ENCODE measurements at regions not wholly inside any gene's neighbourhood (a gene's known extent, or its start where the extent isn't known, plus 50 kb on each side); places are given as distances from the start of the nearest gene placed in this dataset.

DNA sequence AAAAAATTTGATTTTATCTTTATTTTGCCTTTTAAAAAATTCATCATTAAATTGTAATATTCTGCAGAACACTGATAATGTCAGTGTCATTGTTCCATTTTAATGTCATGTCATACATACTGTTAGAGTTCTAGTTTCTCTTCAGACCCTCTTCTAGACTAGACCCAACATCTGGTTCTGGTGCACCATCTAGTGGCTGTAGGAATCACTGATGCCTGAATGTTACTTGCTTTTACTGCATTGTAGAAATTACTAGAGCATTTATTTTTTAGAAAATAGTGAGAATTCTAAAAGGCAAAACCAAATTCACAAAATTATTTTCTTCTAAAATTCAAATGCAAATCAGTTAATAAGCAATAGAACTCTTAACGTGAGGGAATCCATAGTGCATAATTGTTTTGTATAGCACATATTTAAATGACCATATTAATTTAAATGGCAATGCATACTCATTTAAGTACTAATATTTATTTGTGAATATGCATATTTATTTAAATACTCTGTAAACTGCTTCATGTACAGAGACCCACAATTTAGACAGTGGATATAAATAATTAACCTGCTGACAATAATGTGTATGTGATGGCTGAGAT, 425.7 kb downstream of the KLF12 start:
- peak; percentile 82 for DNase-seq (ENCODE audit: low read depth)

DNA sequence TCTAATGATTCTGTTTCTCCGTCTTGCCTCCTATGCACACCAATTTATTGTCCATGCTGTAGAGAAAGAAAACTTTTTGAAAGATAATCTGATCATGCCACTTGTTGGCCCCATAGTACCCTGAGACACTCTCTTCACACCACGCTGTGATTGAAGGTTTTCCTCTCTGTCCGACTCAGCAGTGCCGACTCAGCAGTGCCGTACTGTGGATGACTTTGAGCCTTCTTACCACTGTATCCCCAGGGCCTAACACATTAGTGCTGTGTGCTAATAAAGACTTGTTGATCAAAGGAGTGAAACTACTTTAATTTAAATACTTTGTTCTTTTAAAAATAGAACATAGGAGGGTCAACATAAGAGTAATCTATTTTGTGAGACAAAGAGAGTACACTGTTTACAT, 429.6 kb downstream of the KLF12 start:
- DNase-seq (ENCODE audit: low read depth), result peak; percentile 40

DNA sequence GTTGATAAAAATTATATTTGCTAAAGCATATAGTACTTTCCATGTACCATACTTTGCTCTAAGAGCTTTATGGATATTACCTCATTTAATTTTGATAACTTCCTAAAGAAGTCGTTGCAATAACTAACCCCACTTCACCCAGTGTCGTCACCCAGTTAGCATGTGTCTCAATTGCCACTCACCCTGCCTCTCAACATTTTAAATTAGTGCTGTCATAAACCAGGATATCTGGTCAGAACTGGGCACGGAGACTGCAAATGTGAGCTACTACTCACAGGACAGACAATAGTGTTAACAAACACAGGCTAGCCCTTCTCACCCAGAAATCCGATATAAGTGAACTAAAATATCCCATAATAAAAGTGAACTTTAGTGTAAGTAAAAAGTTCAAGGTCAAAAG, 430.6 kb downstream of the KLF12 start:
- DNase-seq (ENCODE audit: low read depth), result no peak

DNA sequence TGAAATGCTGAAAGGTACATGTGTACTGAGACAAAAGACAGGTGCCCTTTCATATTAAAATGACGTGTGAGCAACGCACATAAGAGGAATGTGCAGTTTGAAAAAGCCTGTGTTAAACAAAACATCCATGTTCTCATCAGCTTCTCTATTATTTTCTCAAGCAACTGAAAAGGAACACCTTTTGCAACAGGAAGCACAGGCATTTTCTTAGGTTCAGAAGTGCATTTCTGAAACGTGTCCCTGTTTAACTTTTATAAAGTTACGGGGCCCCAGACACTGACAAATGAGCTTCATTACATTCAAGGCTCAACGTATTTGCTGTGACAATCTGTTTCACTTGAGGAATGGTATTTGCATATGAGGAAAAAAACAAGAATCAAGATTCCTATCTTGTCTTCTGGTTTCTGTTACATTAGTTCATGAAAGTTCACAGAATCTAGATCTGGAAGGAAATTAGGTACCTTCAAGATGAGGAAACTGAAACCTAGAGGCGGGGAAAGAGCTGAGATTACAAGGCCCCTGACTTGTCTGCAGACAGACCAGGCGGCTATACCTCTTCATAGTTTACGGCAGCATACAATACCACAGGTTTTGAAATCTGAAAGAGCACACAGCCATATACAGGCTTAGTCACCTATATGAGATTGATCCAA, 431.7 kb downstream of the KLF12 start:
- DNase-seq (ENCODE audit: low read depth), result peak; percentile 52

DNA sequence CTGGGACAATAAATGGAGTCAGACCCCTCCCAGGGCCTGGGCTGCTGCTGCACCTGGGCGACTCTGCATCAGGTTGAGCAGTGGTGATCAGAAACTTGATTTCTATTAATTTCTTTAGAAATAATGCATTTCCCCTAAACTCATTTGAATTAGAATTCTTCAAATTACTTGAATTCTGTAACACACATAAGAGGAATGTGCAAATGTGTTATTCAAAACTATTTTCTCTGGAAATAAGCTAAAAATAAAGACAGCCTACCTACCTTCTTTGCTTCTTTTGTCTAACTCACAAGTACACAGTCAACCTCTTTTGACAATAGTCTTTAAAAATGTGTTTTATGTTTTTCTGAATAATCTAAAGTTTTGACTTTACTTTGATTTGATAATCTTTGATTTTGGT, 433.0 kb downstream of the KLF12 start:
- peak; percentile 9 for DNase-seq (ENCODE audit: low read depth)

DNA sequence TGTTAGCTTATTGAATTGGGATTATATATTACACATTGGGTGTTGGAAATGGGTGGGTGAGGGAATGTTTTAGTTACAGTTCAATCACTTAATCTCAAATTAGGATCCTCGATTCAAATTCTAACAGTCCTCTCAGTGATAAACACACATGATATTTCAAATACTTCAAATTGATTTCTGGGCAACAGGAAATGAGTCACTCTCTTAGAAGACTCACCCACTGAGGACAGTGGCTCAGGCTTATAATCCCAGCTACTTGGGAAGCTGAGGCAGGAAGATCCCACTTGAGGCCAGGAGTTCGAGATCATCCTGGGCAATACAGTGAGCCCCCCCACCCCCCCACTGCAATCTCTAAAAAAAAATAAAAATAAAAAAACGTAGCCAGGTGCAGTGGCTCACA, 435.3 kb downstream of the KLF12 start:
- peak; percentile 18 for DNase-seq (ENCODE audit: low read depth)

DNA sequence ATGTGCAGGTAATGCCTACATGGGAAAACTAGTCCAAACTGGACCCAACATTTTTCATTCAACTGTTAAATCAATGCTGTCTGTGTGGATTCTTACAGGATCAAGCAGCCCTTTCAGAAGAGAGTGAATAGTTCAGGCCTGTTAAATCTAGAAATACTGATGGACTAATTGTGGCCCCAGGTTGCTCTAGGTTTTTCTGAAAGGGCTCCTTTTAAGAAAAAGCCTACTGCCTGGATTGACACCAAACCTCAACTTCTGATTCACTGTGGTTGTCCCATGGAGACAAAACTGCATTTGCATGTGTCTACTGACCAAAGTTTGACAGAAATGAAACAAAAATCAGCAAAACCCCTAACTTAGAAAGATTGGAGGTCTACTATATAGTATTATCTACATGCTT, 437.0 kb downstream of the KLF12 start:
- no peak for DNase-seq (ENCODE audit: low read depth)

DNA sequence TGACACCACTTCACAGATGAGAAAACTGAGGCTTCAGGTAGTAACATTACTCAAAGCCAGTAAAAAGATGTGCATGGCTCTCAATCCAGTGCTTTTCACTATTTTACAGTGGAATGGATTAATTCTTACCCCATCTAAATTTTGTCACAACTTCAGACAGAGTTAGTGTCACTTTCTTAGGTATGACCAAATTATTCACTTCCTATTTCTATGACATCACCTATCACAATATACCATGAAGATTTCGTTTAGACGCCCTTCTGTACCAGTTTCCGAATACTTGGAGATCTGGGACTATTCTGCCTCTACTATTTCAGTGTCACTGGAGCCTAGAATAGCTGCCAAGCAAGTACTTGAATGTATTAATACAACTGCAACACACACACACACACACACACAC, 437.5 kb downstream of the KLF12 start:
- DNase-seq (ENCODE audit: low read depth), result no peak

DNA sequence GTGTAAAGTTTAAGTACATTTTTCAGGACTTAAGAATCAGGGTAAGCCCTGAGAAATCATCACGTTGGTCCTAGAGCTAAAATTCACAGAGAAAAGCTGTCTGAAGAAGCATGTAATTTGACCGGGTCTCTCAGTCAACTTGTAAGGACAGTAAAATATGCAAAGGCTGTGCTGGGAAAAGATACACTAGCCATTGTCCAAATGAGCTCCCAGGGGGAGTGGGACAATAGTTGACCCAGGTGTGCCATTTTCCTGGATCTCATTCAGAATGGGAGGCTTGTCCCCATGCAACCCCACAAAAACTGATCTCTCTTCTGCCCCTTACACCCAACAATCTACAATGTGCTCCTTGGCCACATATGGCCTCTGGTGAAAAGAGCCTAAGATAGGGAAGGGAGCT, 437.9 kb downstream of the KLF12 start:
- DNase-seq (ENCODE audit: low read depth), result no peak

DNA sequence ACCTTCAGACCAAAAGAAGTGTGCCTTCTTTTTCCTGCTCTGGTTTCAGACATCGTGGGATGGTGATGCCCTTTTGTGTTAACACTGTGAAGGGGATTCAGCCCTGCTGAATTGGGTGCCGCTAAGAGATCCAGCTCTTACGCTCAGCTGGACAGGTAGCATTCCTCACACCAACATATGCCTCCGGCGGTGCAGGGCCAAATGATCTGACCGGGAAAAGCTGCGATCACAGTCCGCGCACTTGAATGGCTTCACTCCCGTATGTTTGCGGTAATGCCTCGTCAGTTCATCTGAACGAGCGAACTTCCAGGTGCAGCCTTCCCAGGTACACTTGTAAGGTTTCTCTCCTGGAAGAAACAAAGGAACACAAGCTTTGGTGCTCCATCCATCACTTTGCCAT, 438.9 kb downstream of the KLF12 start:
- DNase-seq (ENCODE audit: low read depth), result no peak

DNA sequence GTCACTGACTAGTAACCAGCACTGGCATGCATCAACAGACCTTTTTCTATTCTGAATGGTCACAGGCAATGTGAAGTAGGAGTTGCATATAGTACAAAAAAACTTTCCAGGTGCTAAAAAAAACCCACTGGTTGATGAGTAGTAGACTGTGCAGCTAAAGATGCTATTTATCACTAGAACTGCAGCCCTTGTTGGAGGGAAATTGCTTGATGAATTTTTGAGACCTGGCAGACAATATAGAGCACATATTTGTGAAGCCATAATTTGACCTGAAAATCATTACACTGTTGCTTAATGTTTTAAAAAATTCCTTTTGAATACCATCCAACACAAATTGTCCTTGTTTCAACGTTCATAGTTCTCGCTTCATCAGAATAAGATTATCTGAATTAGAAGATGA, 441.0 kb downstream of the KLF12 start:
- DNase-seq (ENCODE audit: low read depth), result no peak

DNA sequence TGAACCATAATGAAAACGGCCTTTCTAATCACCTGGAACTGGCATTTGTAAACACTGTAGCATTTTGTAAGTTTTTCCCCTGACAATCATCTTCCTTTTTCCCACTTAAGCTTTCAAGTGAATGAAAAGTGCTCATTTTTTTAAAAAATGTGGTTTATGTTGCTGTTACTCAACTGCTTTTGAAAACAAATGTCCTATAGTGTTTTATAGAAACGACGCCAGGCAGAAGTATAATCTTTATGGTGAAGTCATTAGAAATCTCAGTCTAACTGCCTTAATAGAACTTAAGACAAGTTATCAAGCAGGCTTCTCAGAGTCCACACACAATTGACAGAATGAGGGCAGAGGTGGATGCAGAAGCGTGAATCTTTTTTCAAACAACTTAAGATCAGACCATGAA, 442.3 kb downstream of the KLF12 start:
- DNase-seq (ENCODE audit: low read depth), result no peak

DNA sequence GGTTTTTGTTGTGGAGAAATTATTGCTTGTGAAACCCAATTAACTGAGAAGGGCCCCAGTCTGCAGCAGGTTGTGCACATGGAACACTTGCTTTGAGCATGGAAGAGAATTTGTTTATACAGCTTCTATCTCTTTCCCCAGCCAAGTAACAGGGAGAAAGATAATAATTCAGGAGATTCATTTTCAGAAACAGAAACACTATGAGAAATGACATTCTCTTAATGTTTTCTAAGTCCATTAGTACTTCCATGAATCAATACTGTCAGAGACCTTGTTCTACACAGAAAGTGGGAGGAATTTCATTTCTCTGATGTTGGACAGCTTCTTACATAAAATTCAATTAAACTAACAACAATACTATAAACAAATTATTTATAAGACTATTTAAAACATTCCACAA, 446.3 kb downstream of the KLF12 start:
- DNase-seq (ENCODE audit: low read depth), result no peak

DNA sequence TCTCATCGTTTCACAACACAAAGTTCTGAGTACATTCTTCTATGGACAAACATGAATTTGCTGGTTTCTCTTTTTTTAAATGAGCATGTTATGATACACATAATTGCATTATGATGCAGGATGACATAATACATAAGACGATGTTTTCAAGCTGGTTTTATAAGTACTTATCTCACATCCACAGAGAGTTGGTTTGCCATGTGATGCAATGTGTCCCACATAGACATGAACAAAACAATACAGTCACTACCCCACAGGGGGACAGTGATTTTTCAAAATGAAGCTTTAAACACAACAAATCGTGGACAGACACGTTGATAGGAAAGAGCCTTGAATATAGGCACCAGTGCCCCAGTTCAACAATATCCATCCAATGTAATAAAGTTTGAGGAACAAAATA, 447.1 kb downstream of the KLF12 start:
- no peak for DNase-seq (ENCODE audit: low read depth)

DNA sequence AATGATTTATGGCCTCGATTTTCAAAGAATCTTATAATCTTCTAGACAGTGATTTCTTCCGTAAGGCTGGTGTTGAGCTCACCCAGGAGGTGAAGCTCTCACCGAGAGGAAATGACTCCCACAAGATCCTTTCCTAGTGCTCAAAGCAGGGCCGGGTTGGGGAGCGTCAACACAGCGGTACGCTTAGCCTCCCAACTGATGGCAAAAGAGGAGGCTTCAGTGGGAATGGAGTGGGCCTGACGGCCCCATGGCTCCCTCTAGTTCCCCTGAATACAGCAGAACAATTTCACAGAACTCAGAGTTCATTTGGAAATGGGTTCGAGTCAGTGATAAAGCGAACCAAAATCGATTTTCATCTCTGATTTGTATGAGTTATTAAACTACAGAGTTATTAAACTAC, 449.5 kb downstream of the KLF12 start:
- DNase-seq (ENCODE audit: low read depth), result no peak

DNA sequence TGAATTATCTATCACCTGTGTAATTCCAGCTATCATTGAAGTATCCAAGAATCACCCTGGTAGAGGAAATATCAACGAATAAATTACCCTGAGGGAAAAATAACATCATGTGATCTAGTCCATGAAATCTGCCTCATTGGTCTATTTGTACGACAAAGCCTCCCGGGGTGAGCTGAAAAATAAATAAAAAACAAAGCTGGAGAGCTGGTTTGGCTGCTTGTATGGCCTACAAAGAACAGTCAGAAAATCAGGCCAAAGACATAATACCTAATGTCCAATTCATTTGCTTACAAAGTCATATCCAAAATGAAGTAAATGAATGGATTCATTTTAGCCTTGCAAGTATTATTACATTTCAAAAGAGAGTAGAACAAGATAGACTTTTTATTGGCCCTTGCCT, 449.9 kb downstream of the KLF12 start:
- DNase-seq (ENCODE audit: low read depth), result no peak

DNA sequence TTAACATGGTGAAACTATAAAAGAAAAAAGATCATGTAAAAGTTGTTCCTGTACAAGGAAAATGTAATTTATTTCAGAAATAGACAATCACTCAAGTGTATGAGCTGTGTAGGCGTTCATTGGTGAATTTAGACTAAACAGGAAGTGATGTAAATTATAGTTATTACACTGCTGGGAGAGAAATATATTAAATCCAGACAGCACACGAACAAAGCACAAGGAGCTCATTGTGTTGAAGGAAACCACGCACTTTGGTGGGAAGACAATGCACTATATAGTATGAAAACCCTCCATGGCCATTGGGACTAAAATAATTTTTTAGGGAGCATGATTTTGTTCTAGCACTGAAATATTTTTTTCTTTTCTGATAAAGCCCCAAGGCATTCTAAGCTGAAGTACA, 450.5 kb downstream of the KLF12 start:
- no peak for DNase-seq (ENCODE audit: low read depth)

DNA sequence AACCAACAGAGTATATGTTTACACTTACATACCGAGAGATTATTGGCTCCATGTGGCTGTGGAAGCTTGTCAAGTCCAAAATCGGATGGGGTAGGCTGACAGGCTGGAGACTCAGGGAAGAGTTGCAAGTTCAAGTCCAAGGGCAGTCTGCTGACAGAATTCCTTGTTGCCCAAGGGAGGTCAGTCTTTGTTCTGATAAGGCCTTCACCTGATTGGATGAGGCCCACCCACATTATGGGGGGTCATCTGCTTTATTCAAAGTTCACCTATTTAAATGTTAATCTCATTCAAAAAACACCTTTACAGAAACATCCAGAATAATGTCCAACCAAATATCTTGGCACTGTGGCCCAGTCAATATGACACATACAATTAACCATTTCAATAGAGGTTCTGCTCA, 452.4 kb downstream of the KLF12 start:
- no peak for DNase-seq (ENCODE audit: low read depth)

DNA sequence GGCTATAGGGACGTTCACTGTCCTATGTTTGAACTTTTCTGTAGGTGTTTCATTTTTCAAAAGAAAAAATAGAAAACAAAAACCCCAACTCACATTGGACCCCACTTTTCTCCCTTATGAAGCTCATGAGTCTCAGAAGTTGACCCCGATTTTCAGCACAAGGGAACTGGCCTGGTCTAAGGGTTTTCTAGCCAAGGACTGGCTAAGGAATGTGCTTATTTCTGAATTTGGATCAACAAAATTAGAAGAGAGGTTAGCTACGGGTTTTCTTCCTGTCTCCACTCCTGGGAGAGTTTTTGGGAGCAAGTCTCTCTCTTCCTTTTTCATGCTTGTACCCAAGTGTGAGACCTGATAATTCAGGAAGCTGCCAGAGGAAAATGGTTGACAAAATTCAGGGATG, 453.2 kb downstream of the KLF12 start:
- DNase-seq (ENCODE audit: low read depth), result no peak

DNA sequence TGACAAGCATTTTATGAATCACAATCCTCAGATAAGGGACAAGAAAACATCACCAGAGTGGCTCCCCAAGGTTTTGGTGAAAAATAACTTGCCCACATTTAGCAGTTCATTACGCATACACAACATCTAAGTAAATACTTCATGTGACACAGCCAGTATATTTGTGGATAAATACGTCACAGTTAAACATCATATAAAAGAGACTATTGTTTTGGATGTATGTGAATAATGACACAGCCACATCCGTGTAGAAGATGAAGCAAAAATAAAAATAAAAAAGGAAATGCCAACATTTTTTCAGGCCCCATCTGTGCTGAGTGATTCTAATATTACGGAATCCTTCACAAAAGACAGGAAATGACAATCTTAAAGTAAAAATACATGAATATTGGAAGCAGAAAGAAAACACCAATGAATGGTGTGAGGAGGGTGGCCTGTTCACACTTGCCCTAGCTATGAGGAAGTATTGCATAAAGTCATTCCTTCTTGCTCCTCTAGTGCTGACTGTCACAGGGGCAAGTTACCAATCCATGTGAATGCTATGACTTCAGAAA, 457.1 kb downstream of the KLF12 start:
- DNase-seq (ENCODE audit: low read depth), result peak; percentile 24

DNA sequence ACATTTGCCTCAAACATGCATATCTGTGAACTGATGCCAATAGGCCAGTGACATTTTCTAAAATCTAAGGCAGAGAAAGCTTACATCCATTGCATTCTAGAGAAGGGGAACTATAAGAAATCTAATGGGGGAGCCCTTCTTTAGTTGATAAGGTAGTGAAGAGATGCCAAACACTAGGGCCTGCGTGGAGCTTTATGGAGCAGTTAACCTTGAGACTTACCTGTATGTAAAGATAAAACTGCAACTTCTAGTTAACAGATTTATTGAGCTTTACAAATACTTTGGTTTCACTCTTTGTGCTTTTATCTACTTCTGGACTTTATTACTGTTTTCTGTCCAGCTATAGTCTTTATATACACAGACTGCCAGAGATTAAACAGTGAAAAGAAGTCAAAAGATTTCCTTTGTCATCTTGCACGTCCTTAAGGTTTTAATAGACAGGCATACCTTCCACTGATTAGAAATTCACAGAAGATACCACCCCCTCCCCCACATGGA, 457.6 kb downstream of the KLF12 start:
- DNase-seq (ENCODE audit: low read depth), result no peak

DNA sequence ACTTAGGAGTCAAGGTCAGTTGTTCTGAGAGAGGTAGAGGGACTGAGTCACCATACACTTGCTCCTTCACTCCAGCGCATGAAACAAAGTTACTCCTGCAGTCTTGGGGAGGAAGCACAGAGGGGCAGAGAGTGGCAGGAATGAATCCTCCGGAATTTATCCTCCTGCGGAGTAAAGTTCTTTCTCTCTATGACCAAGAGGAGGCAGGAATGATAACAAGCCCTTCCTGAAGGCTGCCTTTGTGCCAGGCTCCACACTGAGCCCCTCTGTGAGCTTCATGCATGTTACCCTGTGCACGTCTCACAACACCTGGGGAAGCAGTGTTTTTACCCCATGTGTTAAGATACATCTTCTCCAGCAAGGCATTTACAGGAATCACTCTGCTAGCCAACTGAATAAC, 458.4 kb downstream of the KLF12 start:
- no peak for DNase-seq (ENCODE audit: low read depth)

DNA sequence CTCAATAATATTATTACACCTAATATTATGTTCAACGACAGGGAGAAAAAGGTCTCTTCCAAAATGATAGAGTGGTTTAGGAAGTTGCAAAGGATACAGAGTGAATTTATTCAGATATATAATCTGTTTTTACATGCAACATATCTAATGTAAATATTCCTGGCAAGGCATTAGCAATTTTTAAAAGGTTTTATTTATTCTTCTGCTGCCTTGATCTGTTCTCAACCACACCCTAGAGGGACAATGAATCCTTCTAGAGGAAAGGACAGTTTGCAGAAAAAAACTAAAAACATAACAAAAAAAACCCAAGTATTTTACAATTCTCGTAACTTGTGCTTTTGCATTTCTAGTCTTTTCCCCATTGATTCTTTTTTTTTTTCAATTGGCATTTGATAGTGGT, 459.6 kb downstream of the KLF12 start:
- no peak for DNase-seq (ENCODE audit: low read depth)

DNA sequence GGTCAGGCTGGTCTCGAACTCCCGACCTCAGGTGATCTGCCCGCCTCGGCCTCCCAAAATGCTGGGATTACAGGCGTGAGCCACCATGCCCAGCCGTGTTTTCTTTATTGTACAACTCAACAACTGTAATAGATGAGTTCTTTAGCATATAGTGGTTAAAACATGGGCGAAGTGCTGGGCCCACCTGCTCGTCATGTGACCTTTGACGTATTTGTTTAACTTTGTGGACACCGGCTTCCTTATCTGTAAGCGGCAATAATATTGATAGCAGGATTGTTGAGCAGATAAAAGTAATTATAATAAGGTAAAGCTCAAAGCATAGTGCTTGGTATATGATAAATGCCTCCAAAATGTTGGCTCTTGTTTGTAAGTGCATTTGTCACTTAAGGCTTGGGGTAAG, 460.3 kb downstream of the KLF12 start:
- DNase-seq (ENCODE audit: low read depth), result no peak
